Testis (tissue), 2 donors: ENCODE measurements at regions not wholly inside any gene's neighbourhood (a gene's known extent, or its start where the extent isn't known, plus 50 kb on each side); places are given as distances from the start of the nearest gene placed in this dataset.

Source experiments
- DNase-seq: peaks from one replicate; pipeline ENCODE4 v3.0.0-alpha.2; 2019
- H3K27ac ChIP-seq, 2 donors: fragments of 200-600 bp; sonication (generic); one replicate each; pipeline ENCODE4 v1.5.1; 2019
- H3K27me3 ChIP-seq: fragments of 200-600 bp; sonication (generic); one replicate; pipeline ENCODE4 v1.5.1; 2019
- H3K36me3 ChIP-seq: fragments of 200-600 bp; sonication (generic); one replicate; pipeline ENCODE4 v1.5.1; 2017; ENCODE audit warnings: low read depth; ENCODE audit errors: missing control alignments
- H3K4me1 ChIP-seq: fragments of 200-600 bp; sonication (generic); one replicate; pipeline ENCODE4 v1.5.1; 2019
- H3K4me3 ChIP-seq, 2 donors: fragments of 200-600 bp; sonication (generic); one replicate each; pipeline ENCODE4 v1.5.1; 2017 to 2019
- H3K9me3 ChIP-seq: fragments of 200-600 bp; sonication (generic); one replicate; pipeline ENCODE4 v1.5.1; 2017
- CTCF ChIP-seq, 3 experiments: fragments of 450-650 bp in 2 of 3; fragments of 200-600 bp in 1 of 3; sonication (generic) in 1 of 3; IDR thresholded peaks; one replicate each; pipeline ENCODE4 v1.5.1; 2016 to 2019; ENCODE audit warnings: antibody characterized with exemption in 3 of 3, mild to moderate bottlenecking in 2 of 3, moderate library complexity in 1 of 3
- POLR2A ChIP-seq: fragments of 450-650 bp; IDR thresholded peaks from one replicate; pipeline ENCODE4 v1.6.1; 2017; ENCODE audit warnings: antibody characterized with exemption, mild to moderate bottlenecking, moderate library complexity
- WGBS, 2 donors: methylation state at CpG; one replicate each; pipeline ENCODE4 v1.1.5; 2018; 5-methylcytosine and 5-hydroxymethylcytosine counted together
- intact Hi-C: fragments of 100-400 bp; cut with DNase I; formaldehyde crosslinking; loops from one replicate; pipeline ENCODE4 v1.15.1; 2023; ENCODE audit warnings: low total_unique reads

- no peak overlapping the region for H3K27ac ChIP-seq
- no peaks in the 10 kb centered on the region for H3K9me3 ChIP-seq
- intact Hi-C loops = no loop called here
- WGBS, 2 donors = 50 to 57% methylated on average over 9 to 13 of the region's 13 CpGs
- no peak overlapping the region for H3K4me3 ChIP-seq
- DNase-seq = no peak
- TF ChIP-seq CTCF (IDR thresholded peaks at IDR 0.05) = no peak
- TF ChIP-seq POLR2A = no peak
- H3K27me3 ChIP-seq = no peaks in the 10 kb centered on the region
- H3K36me3 ChIP-seq = no peaks in the 10 kb centered on the region
- no peaks in the 10 kb centered on the region for H3K4me1 ChIP-seq
Observed at GRCh38 chr20:60658681-60659080, 593.4 kb upstream of the CDH4 start.

DNA sequence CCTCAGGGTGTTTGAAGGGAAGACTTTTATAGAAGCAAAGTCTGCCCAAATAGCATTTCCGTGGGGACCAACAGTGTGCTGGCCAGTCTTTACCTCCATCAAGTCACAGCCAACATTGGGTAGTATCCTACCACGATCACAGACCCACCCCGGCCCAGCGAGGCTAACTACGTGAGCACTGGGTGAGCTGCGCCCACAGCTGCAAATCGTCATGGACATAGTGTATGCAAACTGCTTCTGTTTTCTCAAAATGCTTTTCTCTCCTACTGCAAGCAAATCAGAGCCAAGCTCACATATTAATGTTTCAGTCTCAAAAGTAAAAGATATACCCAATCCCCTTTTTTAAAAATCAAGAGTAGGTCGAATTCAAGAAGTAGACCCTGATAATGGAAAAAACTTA, 592.8 kb upstream of the CDH4 start:
- no peak for DNase-seq
- Histone ChIP-seq H3K9me3 (no peaks in the 10 kb centered on the region), H3K4me3 (no peak overlapping the region), H3K36me3 (no peaks in the 10 kb centered on the region), H3K27me3 (no peaks in the 10 kb centered on the region), H3K27ac (no peak overlapping the region), H3K4me1 (no peaks in the 10 kb centered on the region)
- WGBS, 2 donors = 73 to 78% methylated on average over 8 of the region's 8 CpGs
- intact Hi-C loops = no loop called here
- TF ChIP-seq CTCF (IDR thresholded peaks at IDR 0.05) (no peak), POLR2A (no peak)

- 68 to 79% methylated on average over 3 of the region's 3 CpGs for WGBS, 2 donors
Observed at GRCh38 chr20:60662307-60662706, 589.8 kb upstream of the CDH4 start.

DNA sequence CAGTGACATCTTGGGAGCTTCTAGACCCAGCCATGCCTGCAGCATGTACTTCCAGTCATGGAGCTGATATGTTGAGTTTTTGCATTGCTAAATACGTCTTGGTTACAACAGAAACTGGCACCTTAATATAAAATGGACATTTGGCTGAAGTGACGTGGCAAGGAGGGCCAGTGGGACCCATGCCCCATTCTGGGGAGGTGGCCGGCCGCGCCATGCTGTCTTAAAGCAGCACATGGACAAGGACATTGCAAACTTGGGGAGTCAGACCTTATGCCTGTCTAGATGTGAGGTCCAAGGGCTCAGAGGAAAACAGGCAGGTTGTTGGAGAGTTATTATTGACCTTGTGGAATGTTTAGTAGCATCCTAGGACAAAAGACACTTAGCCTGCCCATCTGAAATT, 588.0 kb upstream of the CDH4 start:
- intact Hi-C loops = no loop called here
- TF ChIP-seq POLR2A = no peak
- no peak for TF ChIP-seq CTCF (IDR thresholded peaks at IDR 0.05)
- H3K27ac ChIP-seq = no peak overlapping the region
- no peaks in the 10 kb centered on the region for H3K27me3 ChIP-seq
- no peaks in the 10 kb centered on the region for H3K36me3 ChIP-seq
- H3K4me1 ChIP-seq = no peaks in the 10 kb centered on the region
- no peaks in the 10 kb centered on the region for H3K9me3 ChIP-seq
- no peak overlapping the region for H3K4me3 ChIP-seq
- 93 to 95% methylated on average over 5 of the region's 5 CpGs for WGBS, 2 donors
- DNase-seq = no peak

More at GRCh38 chr20:60662307-60662706, 589.8 kb upstream of the CDH4 start:
- Histone ChIP-seq H3K27ac (no peak overlapping the region), H3K4me3 (no peak overlapping the region), H3K4me1 (no peaks in the 10 kb centered on the region), H3K36me3 (no peaks in the 10 kb centered on the region), H3K9me3 (no peaks in the 10 kb centered on the region), H3K27me3 (no peaks in the 10 kb centered on the region)
- DNase-seq = no peak
- TF ChIP-seq CTCF (IDR thresholded peaks at IDR 0.05) (no peak), POLR2A (no peak)
- intact Hi-C loops = no loop called here

DNA sequence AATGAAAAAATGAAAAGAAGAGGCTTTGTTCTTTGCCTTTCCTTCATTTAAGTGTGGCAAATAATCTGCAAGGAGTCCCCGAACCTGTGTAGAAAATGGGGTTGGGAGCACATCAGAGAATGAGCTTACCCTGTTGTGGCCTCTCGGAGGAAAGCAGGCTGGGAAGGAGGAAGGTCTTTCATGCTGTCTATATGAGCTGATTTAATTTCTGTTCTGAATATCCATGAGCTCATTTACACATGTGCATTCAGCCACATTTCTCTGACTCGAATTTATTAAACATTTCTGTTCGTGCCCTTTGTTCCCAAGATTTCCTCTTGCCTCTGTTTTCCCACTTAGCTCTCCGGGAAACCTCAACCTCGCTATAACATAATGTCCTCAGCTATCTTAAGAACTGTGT, 584.4 kb upstream of the CDH4 start:
- intact Hi-C loops = no loop called here

More for the DNA sequence above, 584.4 kb upstream of the CDH4 start:
- Histone ChIP-seq H3K27ac (no peak overlapping the region), H3K4me1 (no peaks in the 10 kb centered on the region), H3K9me3 (no peaks in the 10 kb centered on the region), H3K27me3 (no peaks in the 10 kb centered on the region), H3K36me3 (no peaks in the 10 kb centered on the region), H3K4me3 (no peak overlapping the region)
- no peak for DNase-seq
- WGBS, 2 donors = 62 to 64% methylated on average over 6 of the region's 6 CpGs
- TF ChIP-seq CTCF (IDR thresholded peaks at IDR 0.05) (no peak), POLR2A (no peak)
